ENCODE measurements at regions not wholly inside any gene's neighbourhood (a gene's known extent, or its start where the extent isn't known, plus 50 kb on each side); places are given as distances from the start of the nearest gene placed in this dataset.

- no TSS peak for BruUV-seq (replicated peaks)
- H3K9me2 ChIP-seq (ENCODE audit: insufficient read depth), result no peaks in the 10 kb centered on the region
- H3K9me3 ChIP-seq (ENCODE audit: control insufficient read depth in 1 of 2, insufficient read depth in 1 of 2, low read depth in 1 of 2, low read length in 2 of 2), result no peaks in the 10 kb centered on the region
- TF ChIP-seq POLR2A (IDR thresholded peaks at IDR 0.05; ENCODE audit: borderline replicate concordance, extremely low read depth, insufficient read depth, insufficient read length), result no peak
- no peak for TF ChIP-seq CTCF (IDR thresholded peaks at IDR 0.05 in 2 of 3, conservative IDR thresholded peaks at IDR 0.05 in 1 of 3; ENCODE audit: borderline replicate concordance in 1 of 3, insufficient read depth in 1 of 3, low read depth in 2 of 3, low read length in 2 of 3)
- no peak for TF ChIP-seq MAX (IDR thresholded peaks at IDR 0.05)
- TF ChIP-seq YY1 (IDR thresholded peaks at IDR 0.05; ENCODE audit: extremely low read depth, insufficient replicate concordance, low read depth, low read length), result no peak
- no peak for TF ChIP-seq ZFX (IDR thresholded peaks at IDR 0.05)
- TF ChIP-seq SRF (IDR thresholded peaks at IDR 0.05; ENCODE audit: low read depth), result no peak
- no peak for TF ChIP-seq CBX3 (IDR thresholded peaks at IDR 0.05; ENCODE audit: low read depth)
- TF ChIP-seq TCF7L2 (IDR thresholded peaks at IDR 0.05; ENCODE audit: borderline replicate concordance, extremely low read depth, insufficient read depth, insufficient read length), result no peak
- TF ChIP-seq EGR1 (IDR thresholded peaks at IDR 0.05; ENCODE audit: low read depth), result no peak
- no peak for TF ChIP-seq EZH2phosphoT487 (IDR thresholded peaks at IDR 0.05; ENCODE audit: borderline replicate concordance)
- no peak for TF ChIP-seq REST (IDR thresholded peaks at IDR 0.05; ENCODE audit: low read depth)
- H4K20me1 ChIP-seq (ENCODE audit: insufficient read depth), result no peaks in the 10 kb centered on the region
- POLR2A ChIA-PET, result no interaction called here
- H3K4me1 ChIP-seq (ENCODE audit: control insufficient read depth in 1 of 2, insufficient read depth in 2 of 2, low read length in 2 of 2), result no peaks in the 10 kb centered on the region
- no peak overlapping the region for H3K4me2 ChIP-seq (ENCODE audit: low read length)
- RAD21 ChIA-PET (ENCODE audit: low non-redundant PET in 1 of 2, low total read pairs in 2 of 2, uncharacterized antibody in 2 of 2, unreplicated experiment in 2 of 2), result no interaction called here
- H3K4me3 ChIP-seq (replicated peaks in 1 of 2; ENCODE audit: low read depth in 1 of 2, low read length in 2 of 2), result no peak overlapping the region
- no peak overlapping the region for H3K27ac ChIP-seq (ENCODE audit: low read depth, low read length)
- intact Hi-C loops (cut with micrococcal nuclease), result no loop called here
- 0 out of 2 replicates have a peak, but pooled peaks cover 3% of the 10 kb centered on the region for H3K27me3 ChIP-seq (ENCODE audit: insufficient read depth, low read length)
- no peak overlapping the region for H3K9ac ChIP-seq (ENCODE audit: low read length)
- no peaks in the 10 kb centered on the region for H3K79me2 ChIP-seq (ENCODE audit: insufficient read depth, low read length)
- CTCF ChIA-PET, result no interaction called here
- H3K36me3 ChIP-seq (ENCODE audit: control insufficient read depth in 1 of 2, insufficient read depth in 2 of 2, low read length in 2 of 2), result no peaks in the 10 kb centered on the region
- ATAC-seq, result no peak
- DNase-seq (ENCODE audit: low read depth, low spot score), result no peak
- H2AFZ ChIP-seq (ENCODE audit: low read depth, low read length, poor library complexity, severe bottlenecking), result no peak overlapping the region
These were observed 51.1 kb upstream of the MVB12B start for GRCh38 chr9:126275386-126276001.

All from HCT116 (cell line).